ENCODE measurements at regions not wholly inside any gene's neighbourhood (a gene's known extent, or its start where the extent isn't known, plus 50 kb on each side); places are given as distances from the start of the nearest gene placed in this dataset.
"Not testable (repeated sequence)": the region's sequence is repeated elsewhere in the genome, so short reads cannot be mapped to it uniquely, and the experiment has no call there.

DNA sequence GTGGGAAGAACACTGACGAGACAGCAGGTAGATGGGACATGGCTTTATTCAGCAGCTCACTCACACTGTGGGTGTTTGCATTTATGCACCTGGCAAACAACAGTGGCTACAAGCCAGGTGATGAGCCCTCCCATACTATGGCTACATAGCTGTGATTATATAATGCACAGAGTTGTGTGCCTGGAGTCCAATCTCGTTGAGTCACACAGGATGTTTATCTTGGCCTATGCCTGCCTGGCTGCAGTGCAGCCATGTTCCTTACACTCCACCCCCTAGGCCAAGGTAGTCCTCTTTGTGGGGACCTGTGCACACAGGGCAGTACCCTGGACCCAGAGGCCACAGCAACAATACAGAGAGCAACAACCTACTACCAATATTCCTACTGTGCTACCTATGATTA is 1643.8 kb downstream of the MRPL39 start:
- DNase-seq: no peak

DNA sequence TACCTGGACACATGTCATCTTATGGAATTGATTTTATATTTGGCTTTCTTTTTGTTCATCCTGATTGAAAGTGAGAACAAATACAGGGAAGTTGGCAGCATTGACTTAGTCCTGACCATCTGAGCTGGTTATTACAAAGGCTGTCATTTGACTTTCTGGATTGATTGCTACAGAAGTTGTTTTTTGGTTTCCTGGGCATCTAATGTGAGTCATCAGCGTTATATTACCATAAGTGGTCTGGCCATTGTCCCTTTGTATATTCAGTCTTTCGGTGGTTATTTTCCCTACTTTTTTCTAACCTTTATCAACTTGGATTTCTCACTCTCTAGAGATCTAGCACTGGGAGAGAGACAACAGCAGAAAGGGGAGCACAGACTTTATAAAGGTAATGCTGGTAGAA is 1646.5 kb downstream of the MRPL39 start:
- no peak for DNase-seq

DNA sequence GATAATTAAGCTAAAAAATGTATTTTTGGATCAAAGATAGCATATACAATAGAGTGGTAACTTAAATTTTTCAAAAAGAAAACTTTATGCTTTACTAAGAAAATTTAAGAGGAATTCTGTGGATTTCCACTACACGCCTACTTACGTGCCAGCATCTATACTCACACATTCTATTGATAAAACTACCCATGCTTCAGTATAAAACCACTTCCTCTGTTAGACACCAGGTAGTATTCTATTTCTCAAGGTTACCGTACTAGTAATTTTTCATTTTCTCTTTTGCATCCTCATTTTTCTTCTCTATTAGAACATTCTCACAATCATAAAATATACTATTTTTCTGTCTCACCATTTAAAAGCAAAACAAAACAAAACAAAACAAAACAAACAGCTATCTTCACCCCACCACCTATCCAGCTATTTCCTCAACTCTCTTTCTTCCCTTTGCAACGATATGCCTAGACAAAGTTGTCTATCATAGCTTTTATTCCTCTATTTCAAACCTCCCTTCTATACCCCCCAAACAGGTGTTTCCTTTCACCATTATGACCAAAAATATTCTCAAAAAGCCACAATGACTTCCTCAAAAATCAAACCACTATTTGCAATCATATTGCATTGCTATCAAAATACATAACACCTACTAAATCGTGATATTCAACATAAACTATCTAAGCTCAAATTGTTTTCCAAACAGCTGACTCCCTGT is 1652.0 kb downstream of the MRPL39 start:
- no peak for DNase-seq

DNA sequence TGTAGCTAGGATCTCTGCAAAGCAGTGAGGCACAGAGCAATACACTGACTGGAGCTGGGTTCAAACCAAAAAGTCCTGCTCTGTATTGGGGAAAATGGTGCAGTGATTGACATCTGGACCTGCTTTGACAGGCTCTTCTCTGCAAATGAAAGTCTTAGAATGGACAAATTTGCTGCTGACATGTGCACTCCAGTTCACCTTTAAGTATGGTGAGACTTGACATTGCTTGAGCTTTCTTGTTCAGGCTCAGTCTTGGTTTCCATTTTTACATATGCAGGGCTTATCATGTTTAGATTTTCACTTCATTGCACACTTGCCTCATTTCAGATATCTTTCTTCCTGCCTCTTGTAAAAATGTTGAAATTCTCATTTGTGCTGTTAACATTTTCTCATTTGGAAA is 1655.0 kb downstream of the MRPL39 start:
- no peak for DNase-seq

DNA sequence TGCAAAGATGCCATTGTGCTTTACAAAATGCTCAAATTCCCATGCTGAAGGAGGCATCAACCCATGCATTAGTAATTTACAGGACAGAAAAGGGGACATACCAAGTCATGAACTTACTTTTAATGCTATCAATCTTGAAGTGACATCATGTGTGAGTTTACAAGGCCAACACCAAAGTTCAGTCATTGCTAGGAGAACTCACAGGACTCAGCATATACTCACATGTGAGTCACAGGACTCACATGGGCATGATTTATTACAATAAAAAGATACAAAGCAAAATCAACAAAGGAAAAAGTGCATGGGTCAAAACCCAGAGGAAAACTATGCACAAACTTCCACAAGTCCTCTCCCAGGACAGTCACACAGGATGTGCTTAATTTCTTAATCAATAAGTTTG is 1656.0 kb downstream of the MRPL39 start:
- DNase-seq: no peak

DNA sequence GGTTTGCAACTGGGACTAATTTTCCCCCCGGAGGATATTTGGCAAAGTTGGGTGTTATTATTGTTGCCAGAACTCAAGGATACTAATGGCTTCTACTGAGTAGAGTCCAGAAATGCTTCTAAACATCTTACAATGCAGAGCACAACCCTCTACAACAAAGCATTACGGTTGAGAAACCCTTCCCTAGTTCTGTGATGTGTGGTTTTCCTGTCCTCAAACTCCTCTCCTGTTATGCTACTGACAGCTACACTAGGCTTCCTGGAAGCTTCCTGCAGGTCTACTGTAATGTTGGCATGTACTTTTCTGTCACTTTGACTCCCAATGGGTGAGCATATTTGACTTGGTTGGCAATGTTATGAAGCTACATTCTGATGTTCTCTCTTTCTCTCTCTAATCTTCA is 1656.9 kb downstream of the MRPL39 start:
- DNase-seq: no peak

DNA sequence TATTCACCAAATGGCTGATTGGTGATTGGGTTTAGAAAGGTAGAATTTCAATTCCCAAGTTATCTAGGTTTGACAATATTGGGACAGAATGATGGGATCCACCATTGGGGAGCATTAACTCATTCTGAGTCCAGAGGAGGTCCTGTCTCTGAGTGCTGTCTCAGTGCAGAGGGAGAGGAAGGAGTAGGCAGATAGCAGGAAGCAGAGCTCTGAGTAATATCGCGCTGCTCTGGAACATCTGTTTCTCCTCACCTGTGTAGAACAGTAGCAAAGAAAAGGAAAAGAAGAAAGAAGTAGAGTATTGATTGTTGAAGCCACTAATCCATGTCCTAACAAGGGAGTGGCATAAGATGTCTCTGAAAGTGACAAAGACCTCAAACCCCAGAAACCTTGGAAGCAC is 1657.8 kb downstream of the MRPL39 start:
- DNase-seq: no peak

DNA sequence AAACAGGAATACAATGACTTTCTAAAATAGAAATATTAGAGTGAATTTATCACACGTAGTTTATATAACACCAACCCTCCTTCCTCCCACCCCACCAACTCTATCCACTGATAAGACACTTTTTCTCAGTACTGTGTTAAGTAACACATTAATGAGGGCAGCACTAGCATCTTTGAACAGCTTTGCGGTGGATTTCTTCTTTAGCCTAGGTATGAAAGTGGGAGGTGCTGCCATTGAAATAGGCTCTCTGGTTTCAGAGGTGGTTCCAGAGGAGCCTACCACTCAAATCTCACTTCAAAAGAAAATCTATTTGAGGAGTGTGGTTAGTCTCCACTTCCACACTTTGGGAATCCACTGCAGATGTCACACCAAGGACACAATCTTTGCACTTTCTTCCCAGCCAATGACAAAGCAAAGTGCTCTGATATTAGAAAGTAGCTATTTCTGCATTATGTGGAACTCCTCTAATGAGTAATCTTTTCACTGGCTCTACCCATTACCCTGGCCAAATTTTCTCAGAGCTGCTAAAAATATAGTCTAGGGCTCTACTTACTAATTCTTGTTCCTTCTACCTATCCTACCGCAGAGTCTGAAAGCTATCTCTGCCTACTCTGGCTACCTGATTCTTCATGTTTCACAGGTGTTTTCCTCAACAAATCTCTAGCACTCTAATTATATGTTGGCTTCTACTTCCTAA is 1667.8 kb downstream of the MRPL39 start:
- no peak for DNase-seq

DNA sequence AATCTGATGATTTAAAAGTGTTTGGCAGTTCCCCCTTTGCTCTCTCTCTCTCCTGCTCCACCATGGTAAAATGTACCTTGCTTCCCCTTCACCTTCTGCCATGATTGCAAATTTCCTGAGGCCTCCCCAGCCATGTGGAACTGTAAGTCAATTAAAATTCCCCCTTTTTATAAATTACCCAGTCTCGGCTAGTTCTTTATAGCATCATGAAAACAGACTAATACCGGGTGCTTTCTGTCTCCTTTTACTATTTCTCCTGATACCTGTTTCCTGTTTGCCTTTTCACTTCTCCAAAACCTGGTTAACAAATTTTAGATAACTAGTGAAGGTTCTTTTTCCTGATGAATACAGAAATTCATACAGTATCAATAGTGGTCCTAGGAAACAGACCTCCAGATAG is 1670.3 kb downstream of the MRPL39 start:
- no peak for DNase-seq

DNA sequence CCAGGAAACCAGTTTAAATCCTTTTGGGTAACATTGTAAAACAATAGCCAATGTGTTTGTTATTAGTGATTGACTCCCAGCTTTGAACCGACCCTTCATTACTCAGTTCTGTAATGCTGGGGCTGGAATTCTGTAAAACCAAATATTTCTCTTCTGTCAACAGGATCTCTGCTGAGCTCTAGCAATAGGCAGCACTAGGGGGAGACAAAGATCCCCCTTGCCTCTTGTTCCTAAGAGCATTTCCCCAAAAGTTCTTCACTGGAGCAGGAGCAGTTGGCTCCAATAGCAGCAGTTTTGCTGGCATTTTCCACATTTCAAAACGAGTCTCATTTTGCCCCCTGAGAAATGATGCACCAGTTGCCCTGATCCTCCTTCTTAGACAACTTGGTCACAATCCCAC is 1671.1 kb downstream of the MRPL39 start:
- no peak for DNase-seq

DNA sequence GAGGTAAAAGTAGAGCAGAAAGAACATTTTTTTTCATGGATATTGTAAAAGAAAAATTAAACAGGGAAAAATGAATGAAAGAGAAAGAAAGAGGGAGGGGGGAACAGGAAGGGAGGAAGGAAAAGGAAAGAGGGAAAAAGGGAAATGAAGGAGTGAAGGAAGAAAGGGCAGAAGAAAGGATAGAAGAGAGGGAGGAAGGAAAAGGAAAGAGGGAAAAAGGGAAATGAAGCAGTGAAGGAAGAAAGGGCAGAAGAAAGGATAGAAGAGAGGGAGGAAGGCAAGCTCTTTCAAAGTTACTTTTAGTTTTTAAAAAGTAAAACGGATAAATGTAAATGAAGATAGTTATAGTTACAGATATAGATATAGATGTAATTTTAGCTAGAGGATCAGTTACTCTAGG is 1676.7 kb downstream of the MRPL39 start:
- DNase-seq: no peak

DNA sequence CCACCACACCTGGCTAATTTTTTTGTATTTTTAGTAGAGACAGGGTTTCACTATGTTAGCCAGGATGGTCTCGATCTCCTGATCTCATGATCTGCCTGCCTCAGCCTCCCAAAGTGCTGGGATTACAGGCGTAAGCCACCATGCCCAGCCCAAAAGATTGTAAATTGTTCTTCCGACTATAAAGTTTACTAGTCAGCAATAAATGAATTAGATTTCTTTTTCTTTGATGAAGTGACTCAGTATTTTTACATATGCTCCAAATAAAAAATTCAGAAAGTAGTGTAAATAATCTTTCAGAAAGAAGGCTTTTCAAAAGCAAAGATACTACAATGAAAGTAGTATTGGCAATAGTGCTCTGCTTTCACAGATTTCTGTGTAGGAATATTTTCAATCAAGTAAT is 1680.9 kb downstream of the MRPL39 start:
- not testable (repeated sequence) for DNase-seq

DNA sequence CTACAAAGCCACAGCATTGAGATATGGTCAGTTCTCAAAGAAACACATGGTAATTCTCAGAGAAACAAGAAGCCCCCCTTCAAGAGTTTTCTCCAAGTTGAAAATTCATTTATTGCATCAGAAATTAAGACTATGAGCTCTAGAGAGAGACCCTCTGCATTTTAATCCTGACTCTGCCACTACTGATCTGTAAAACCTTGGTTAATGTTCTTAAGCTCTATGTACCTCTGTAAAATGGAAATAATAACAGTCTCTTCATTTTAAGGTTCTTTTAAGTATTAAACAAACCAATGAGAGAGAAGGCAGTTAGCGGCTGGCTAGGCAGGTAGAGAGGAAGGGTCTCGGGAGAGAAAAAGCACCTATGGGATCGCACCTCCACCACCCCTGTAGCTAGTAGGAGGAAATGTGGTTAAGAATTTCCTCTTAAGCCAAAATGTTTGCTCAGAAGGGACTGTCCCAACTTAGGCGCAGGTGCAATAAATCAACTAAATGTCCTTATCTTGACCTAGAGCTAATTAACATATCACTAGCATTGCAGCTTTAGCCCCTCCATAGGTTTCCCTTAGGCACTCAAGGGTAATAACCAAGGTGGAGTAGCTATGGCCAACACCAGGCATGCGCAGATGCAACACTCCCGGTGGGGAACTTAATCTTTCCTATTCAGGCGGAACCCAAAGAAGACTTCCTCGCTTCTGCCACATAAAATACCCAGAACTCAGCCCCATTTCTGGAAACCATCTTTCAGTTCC is 1685.4 kb downstream of the MRPL39 start:
- DNase-seq: no peak

DNA sequence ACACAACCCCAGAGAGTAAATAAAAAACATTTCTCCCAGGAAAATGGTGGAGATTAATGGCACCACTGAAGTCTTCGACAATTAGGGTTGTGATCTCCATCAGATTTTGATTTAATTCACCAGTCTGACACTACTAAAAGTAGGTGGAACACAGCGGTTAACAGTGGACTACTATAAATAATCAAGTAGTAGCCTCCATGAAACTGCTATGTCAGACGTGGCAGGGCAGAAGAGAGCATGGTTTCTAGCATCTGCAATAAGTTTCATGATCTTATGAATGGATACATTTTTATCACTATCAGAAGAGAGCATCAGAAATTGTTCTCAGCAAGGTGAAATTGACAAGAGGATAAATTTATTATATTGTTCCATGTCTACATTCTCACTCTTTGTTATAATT is 1706.6 kb downstream of the MRPL39 start:
- no peak for DNase-seq

DNA sequence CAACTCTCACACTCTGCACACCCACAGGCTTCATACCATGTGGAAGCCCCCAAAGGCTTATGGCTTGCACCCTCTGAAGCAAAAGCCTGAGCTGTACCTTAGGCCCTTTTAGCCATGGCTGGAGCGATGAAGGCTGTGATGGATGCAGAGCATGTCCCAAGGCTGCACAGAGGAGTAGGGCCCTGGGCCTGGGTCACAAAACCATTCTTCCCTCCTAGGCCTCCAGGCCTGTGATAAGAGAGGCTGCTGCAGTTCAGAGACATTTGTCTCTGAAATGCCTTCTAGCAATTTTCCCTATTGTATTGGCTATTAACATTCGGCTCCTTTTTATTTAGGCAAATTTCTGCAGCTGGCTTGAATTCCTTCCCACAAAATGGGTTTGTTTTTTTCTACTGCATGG is 1707.7 kb downstream of the MRPL39 start:
- DNase-seq: no peak

DNA sequence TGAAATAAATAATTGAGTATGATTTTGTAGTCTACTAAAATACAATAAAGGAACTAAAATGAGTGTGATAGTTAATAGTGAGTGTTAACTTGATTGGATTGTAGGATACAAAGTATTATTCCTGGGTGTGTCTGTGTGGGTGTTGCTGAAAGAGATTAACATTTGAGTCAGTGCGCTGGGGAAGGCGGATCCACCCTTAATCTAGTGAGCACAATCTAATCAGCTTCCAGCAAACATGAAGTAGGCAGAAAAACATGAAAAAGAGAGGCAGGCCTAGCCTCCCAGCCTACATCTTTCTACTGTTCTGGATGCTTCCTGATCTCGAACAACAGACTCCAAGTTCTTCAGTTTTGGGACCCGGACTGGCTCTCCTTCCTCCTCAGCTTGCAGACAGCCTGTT is 1716.6 kb downstream of the MRPL39 start:
- no peak for DNase-seq

DNA sequence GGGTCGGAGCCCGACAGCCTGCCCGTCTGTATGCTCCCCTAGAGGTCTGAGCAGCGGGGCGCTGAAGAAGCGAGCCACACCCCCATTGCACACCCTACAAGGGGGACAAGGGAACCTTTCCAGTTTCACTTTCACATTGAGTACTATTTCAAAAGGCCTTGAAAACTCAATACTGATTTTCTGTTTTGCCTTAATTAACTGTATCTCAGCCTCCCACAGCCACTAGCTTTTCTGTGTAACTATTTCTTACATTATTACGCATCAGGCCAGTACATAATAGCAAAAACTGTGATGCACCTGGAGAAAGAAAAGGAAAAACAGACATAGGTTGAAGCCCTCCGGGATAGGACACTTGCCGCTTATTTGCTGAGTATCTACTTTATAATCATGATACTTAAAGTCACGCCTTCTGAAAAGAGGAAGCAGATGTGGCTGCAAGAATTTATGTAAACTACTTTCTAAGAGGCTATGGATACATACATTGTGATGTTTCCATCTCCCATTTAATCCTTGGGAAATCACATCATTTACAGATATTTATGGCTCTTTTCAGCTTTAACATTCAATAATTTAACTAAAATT is 1719.5 kb downstream of the MRPL39 start:
- no peak for DNase-seq

DNA sequence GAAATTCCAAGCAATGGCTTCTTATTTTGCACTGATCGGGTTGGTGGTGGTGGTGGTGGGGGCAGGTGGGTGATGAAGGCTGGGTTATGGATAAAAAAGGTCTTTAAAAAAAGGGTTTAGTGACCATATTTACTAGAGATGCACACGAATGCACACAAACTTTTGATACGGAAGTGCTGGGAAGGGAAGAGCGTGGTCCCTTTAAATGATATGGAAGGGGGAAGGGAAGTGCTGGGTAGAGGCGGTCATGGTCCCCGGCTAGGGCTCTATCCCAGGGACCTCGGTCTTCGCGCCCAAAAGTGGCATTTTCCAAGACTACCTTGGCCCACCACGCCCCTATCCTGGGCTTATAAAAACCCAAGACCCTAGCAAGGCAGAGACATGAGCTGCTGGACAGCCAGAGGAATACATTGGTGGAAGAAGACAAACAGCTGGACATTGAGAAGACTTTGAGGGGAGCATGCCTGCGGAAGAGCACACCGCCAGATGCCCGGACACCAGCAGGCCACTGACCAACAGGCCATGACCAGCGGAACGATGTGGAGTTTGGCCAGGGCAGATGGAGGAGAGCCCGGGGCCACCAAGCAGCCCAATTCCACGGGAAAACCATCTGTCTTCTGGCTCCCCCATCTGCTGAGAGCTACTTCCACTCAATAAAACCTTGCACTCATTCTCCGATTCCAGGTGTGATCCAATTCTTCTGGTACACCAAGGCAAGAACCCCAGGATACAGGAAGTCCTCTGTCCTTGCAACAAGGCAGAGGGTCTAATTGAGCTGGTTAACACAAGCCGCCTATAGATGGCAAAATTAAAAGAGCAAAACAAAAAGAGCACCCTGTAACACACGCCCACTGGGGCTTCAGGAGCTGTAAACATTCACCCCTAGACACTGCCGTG is 1720.2 kb downstream of the MRPL39 start:
- no peak for DNase-seq

DNA sequence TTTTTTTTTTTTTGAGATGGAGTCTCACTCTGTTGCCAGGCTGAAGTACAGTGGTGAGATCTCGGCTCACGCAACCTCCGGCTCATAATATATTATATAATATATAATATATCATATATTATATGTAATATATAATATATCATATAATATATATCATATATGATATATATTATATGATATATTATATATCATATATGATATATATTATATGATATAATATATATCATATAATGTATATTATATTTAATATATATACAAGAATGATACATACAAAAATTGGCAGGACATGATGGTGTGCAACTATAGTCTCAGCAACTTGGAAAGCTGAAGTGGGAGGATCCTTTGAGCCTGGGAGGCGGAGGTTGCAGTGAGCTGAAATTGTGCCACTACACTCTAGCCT is 1725.5 kb downstream of the MRPL39 start:
- no peak for DNase-seq

DNA sequence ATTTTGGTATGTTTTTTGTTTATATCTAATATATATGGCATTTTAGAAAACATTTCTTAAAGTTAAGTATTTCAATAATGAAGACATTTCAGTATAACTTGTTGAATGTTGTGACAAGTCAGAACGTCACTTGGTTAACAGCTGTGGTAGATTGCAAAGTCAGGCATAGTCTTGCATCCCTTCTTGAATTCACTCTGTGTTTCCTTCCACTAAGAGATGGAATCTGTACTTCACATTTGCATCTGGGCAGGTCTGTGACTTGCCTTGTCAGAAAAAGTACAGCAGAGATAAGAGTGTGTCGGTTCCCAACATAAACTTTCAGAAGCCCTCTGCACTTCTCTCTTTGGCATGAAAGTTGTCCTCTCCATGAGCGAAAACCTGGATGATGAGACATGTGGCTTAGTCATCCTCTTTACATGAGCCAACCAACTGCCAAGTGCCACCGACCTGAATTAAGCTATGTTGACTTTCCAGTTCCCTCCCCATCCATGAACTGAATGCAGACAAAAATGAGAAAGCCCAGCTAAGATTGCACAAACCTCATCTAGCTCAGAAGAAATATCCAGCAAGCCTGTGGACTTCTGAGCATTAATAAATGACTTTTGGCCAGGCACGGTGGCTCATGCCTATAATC is 1730.2 kb downstream of the MRPL39 start:
- DNase-seq: no peak

DNA sequence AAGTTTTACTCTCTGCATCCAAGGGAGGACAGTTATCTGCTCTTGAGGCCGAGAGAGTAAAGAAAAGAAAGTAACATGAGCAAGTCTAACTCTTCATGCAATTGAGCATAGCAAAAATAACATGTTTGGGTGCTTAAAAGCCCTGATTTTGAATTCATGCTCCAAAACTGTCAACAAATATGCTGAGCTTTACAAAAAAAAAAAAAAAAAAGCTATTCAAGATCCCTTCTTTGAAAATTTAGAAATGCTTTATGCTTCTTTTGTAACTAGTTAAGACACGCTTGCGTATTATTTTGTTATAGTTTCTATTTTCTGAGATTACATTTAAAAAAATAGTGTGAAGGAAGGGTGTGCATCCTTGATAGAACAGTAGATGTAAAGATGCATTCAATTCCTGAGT is 1733.0 kb downstream of the MRPL39 start:
- no peak for DNase-seq

Data from right kidney (tissue), 1 donor.